NK-92 treated with Interleukin-12 subunit alpha and Interleukin-12 subunit beta, amount 100 ng/mL, for 24 hours (cell line): ENCODE measurements at regions not wholly inside any gene's neighbourhood (a gene's known extent, or its start where the extent isn't known, plus 50 kb on each side); places are given as distances from the start of the nearest gene placed in this dataset.
"Not testable (repeated sequence)": the region's sequence is repeated elsewhere in the genome, so short reads cannot be mapped to it uniquely, and the experiment has no call there.

Experiments
- DNase-seq: peaks from one replicate; lab custom pipeline; 2025; lab: John Stamatoyannopoulos, UW

GRCh38 chr2:8432706-8433336 is 249.0 kb upstream of the ID2 start:
- DNase-seq, result no peak

GRCh38 chr2:8433390-8433789 is 248.5 kb upstream of the ID2 start:
- DNase-seq, result no peak

- DNase-seq, result no peak
Observed at GRCh38 chr2:8435608-8436007, 246.2 kb upstream of the ID2 start.

- DNase-seq, result no peak
Observed at GRCh38 chr2:8436585-8436984, 245.3 kb upstream of the ID2 start.

GRCh38 chr2:8437228-8437948 is 244.5 kb upstream of the ID2 start:
- no peak for DNase-seq

- DNase-seq, result no peak
Observed at GRCh38 chr2:8437949-8438400, 243.9 kb upstream of the ID2 start.

GRCh38 chr2:8438476-8438875 is 243.4 kb upstream of the ID2 start:
- DNase-seq, result no peak

- no peak for DNase-seq
Observed at GRCh38 chr2:8438996-8439395, 242.9 kb upstream of the ID2 start.

GRCh38 chr2:8440029-8440778 is 241.7 kb upstream of the ID2 start:
- DNase-seq, result no peak

GRCh38 chr2:8441371-8441770 is 240.5 kb upstream of the ID2 start:
- DNase-seq, result no peak

- DNase-seq, result no peak
Observed at GRCh38 chr2:8441986-8442385, 239.9 kb upstream of the ID2 start.

- DNase-seq, result no peak
Observed at GRCh38 chr2:8442833-8443486, 238.9 kb upstream of the ID2 start.

- no peak for DNase-seq
Observed at GRCh38 chr2:8445580-8445979, 236.3 kb upstream of the ID2 start.

- not testable (repeated sequence) for DNase-seq
Observed at GRCh38 chr2:8446751-8447150, 235.1 kb upstream of the ID2 start.

GRCh38 chr2:8447610-8448221 is 234.1 kb upstream of the ID2 start:
- no peak for DNase-seq

- no peak for DNase-seq
Observed at GRCh38 chr2:8448824-8449556, 232.9 kb upstream of the ID2 start.

GRCh38 chr2:8451273-8451672 is 230.6 kb upstream of the ID2 start:
- no peak for DNase-seq

GRCh38 chr2:8452296-8452695 is 229.6 kb upstream of the ID2 start:
- no peak for DNase-seq

- DNase-seq, result no peak
Observed at GRCh38 chr2:8452979-8453903, 228.6 kb upstream of the ID2 start.

- DNase-seq, result no peak
Observed at GRCh38 chr2:8453904-8454302, 228.0 kb upstream of the ID2 start.
